GM23338 (cell line): ENCODE measurements at regions not wholly inside any gene's neighbourhood (a gene's known extent, or its start where the extent isn't known, plus 50 kb on each side); places are given as distances from the start of the nearest gene placed in this dataset.

Source experiments
- ATAC-seq: fragments of 200-7000 bp; cut with Tn5 transposase; 3 replicates; pipeline ENCODE4 v1.9.1; 2020
- DNase-seq: peaks from one replicate; pipeline ENCODE4 v3.0.0-alpha.2; 2015; ENCODE audit warnings: low spot score
- H2AFZ ChIP-seq: fragments of 200-600 bp; sonication (generic); 2 replicates; pipeline ENCODE4 v1.8.0; 2016; ENCODE audit warnings: antibody characterized with exemption, mild to moderate bottlenecking, moderate library complexity
- H3F3A ChIP-seq: fragments of 200-600 bp; sonication (generic); replicated peaks from 2 replicates; pipeline ENCODE4 v1.8.0; 2017; ENCODE audit warnings: antibody characterized with exemption, mixed run types, low read depth
- H3K27ac ChIP-seq: fragments of 200-600 bp; sonication (generic); 2 replicates; pipeline ENCODE4 v1.6.1; 2016; ENCODE audit warnings: low read depth
- H3K27me3 ChIP-seq: fragments of 200-600 bp; sonication (generic); 2 replicates; pipeline ENCODE4 v1.8.0; 2016; ENCODE audit warnings: mild to moderate bottlenecking, mixed run types, moderate library complexity; ENCODE audit not compliant: insufficient read depth
- H3K36me3 ChIP-seq: fragments of 200-600 bp; sonication (generic); 2 replicates; pipeline ENCODE4 v1.8.0; 2016; ENCODE audit warnings: mild to moderate bottlenecking; ENCODE audit not compliant: insufficient read depth
- H3K4me1 ChIP-seq: fragments of 200-600 bp; sonication (generic); 2 replicates; pipeline ENCODE4 v1.8.0; 2016; ENCODE audit warnings: mild to moderate bottlenecking, moderate library complexity; ENCODE audit not compliant: insufficient read depth
- H3K4me2 ChIP-seq: fragments of 200-600 bp; sonication (generic); 2 replicates; pipeline ENCODE4 v1.7.1; 2017; ENCODE audit warnings: mixed run types
- H3K4me3 ChIP-seq: fragments of 200-600 bp; sonication (generic); 2 replicates; pipeline ENCODE4 v1.6.1; 2016; ENCODE audit warnings: mixed run types
- H3K79me2 ChIP-seq: fragments of 200-600 bp; sonication (generic); replicated peaks from 2 replicates; pipeline ENCODE4 v1.8.0; 2017; ENCODE audit warnings: mild to moderate bottlenecking; ENCODE audit not compliant: insufficient read depth
- H3K9me2 ChIP-seq: fragments of 200-600 bp; sonication (generic); 2 replicates; pipeline ENCODE4 v1.8.0; 2017; ENCODE audit not compliant: insufficient read depth
- H4K20me1 ChIP-seq: fragments of 200-600 bp; sonication (generic); replicated peaks from 2 replicates; pipeline ENCODE4 v1.8.0; 2017; ENCODE audit warnings: mild to moderate bottlenecking; ENCODE audit not compliant: insufficient read depth
- H3K27ac Mint-ChIP-seq: 2 replicates; pipeline ENCODE4 v1.8.0; 2020; ENCODE audit warnings: inconsistent platforms, mild to moderate bottlenecking, moderate library complexity, mixed read lengths
- H3K27me3 Mint-ChIP-seq: 3 replicates; pipeline ENCODE4 v1.8.0; 2022; ENCODE audit warnings: low read depth, mild to moderate bottlenecking, moderate library complexity, mixed read lengths, inconsistent platforms; ENCODE audit not compliant: insufficient read depth, poor library complexity
- H3K36me3 Mint-ChIP-seq: 3 replicates; pipeline ENCODE4 v1.8.0; 2021; ENCODE audit warnings: low read depth, mild to moderate bottlenecking, inconsistent platforms, moderate library complexity, mixed read lengths
- H3K4me1 Mint-ChIP-seq: 3 replicates; pipeline ENCODE4 v1.8.0; 2020; ENCODE audit warnings: mild to moderate bottlenecking, inconsistent platforms, mixed read lengths
- H3K4me3 Mint-ChIP-seq: 3 replicates; pipeline ENCODE4 v1.8.0; 2021; ENCODE audit warnings: moderate library complexity, mild to moderate bottlenecking, inconsistent platforms, mixed read lengths
- H3K9me3 Mint-ChIP-seq: 3 replicates; pipeline ENCODE4 v1.8.0; 2020; ENCODE audit warnings: moderate library complexity, mild to moderate bottlenecking, inconsistent platforms, mixed read lengths
- CREB1 ChIP-seq: fragments of 250-450 bp; sonication (Bioruptor Pico); IDR thresholded peaks from 2 replicates; pipeline ENCODE4 v1.5.0; 2020; ENCODE audit warnings: low read depth, mild to moderate bottlenecking, moderate library complexity
- CTCF ChIP-seq, 2 experiments: fragments of 200-600 bp in 1 of 2; sonication (generic) in 1 of 2; conservative IDR thresholded peaks; 2 replicates each; pipeline versions ENCODE4 v1.5.1 to v1.6.1; 2016 to 2017; ENCODE audit warnings: antibody characterized with exemption in 2 of 2, low read depth in 2 of 2, mild to moderate bottlenecking in 2 of 2, moderate library complexity in 1 of 2
- ETS1 ChIP-seq: IDR thresholded peaks from 2 replicates; pipeline ENCODE4 v1.6.1; 2016; ENCODE audit warnings: antibody characterized with exemption
- POLR2AphosphoS5 ChIP-seq: IDR thresholded peaks from 2 replicates; pipeline ENCODE4 v1.6.1; 2016; ENCODE audit warnings: antibody characterized with exemption, low read depth
- REST ChIP-seq: IDR thresholded peaks from one replicate; pipeline ENCODE4 v1.6.1; 2018; ENCODE audit warnings: antibody characterized with exemption; ENCODE audit not compliant: unreplicated experiment
- STAT1 ChIP-seq: IDR thresholded peaks from one replicate; pipeline ENCODE4 v1.6.1; 2016; ENCODE audit warnings: antibody characterized with exemption; ENCODE audit not compliant: unreplicated experiment
- ZNF331 ChIP-seq: fragments of 250-450 bp; sonication (Bioruptor Pico); IDR thresholded peaks from 2 replicates; pipeline ENCODE4 v1.5.0; 2020; ENCODE audit warnings: low read depth, mild to moderate bottlenecking, moderate library complexity

GRCh38 chr22:34914846-34915245 lies 151.1 kb upstream of the ISX start:
- ATAC-seq: no peak
- Mint-ChIP-seq H3K4me1 (peaks cover 3% of the 10 kb centered on the region; the same call in 2 of the 3 replicates), H3K9me3 (peaks cover 43% of the 10 kb centered on the region)

More at GRCh38 chr22:34914846-34915245, 151.1 kb upstream of the ISX start:
- Histone ChIP-seq H3K36me3 (no peaks in the 10 kb centered on the region), H3K79me2 (no peaks in the 10 kb centered on the region), H3K4me1 (no peaks in the 10 kb centered on the region), H4K20me1 (no peaks in the 10 kb centered on the region), H3K27me3 (no peaks in the 10 kb centered on the region), H2AFZ (peak overlapping the region; percentile 80), H3K4me3 (no peak overlapping the region), H3K9me2 (peaks cover 16% of the 10 kb centered on the region), H3F3A (no peaks in the 10 kb centered on the region), H3K4me2 (no peak overlapping the region), H3K27ac (no peak overlapping the region)
- H3K4me3 Mint-ChIP-seq: no peak overlapping the region; the same call in 2 of the 3 replicates
- H3K27ac Mint-ChIP-seq: no peak overlapping the region
- TF ChIP-seq ZNF331 (CRISPR knock-in tag): no peak
- no peak for TF ChIP-seq ETS1
- TF ChIP-seq CTCF (conservative IDR thresholded peaks at IDR 0.05; ENCODE audit: low read depth in 2 of 2): no peak
- TF ChIP-seq REST: no peak
- no peak for TF ChIP-seq STAT1
- TF ChIP-seq CREB1: no peak
- TF ChIP-seq POLR2AphosphoS5: no peak
- no peaks in the 10 kb centered on the region; the same call in 2 of the 3 replicates for H3K36me3 Mint-ChIP-seq
- peak; percentile 5 for DNase-seq
- H3K27me3 Mint-ChIP-seq: peaks cover 2% of the 10 kb centered on the region
